ENCODE measurements at regions not wholly inside any gene's neighbourhood (a gene's known extent, or its start where the extent isn't known, plus 50 kb on each side); places are given as distances from the start of the nearest gene placed in this dataset.

GRCh38 chr6:63371104-63371715, 51.4 kb upstream of the LGSN start:
- DNase-seq, result no peak

GRCh38 chr6:63372951-63373533, 53.3 kb upstream of the LGSN start:
- DNase-seq, result no peak

DNA sequence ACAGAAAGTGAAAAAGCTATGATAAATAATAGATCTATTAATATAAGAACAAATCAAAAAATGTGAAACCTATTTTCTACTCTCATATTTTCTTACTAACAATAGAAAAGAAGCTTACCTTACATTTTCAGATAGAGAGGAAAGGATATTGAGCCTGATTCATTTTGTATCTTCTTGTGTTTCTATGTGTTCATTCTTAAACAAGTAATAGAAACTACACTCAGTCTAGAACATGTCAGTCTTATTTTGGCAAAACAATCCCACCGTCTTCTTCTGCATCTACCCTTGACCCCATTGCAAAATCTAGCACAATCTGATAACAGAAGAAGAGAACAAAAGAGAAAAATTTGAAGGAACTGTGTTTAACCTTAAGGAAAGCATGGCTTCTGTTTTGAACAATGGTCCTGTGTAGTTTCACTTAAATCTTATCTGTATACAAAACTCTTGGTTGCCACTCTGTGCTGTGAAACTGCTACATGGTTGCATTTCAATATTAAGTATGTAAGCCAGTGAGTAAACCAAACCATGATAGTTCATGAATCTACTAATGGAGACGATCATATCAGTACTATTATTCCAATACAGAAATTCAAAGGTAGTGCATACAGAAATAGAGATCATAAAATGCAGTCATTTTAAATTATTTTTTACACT, 69.5 kb upstream of the LGSN start:
- DNase-seq, result no peak

DNA sequence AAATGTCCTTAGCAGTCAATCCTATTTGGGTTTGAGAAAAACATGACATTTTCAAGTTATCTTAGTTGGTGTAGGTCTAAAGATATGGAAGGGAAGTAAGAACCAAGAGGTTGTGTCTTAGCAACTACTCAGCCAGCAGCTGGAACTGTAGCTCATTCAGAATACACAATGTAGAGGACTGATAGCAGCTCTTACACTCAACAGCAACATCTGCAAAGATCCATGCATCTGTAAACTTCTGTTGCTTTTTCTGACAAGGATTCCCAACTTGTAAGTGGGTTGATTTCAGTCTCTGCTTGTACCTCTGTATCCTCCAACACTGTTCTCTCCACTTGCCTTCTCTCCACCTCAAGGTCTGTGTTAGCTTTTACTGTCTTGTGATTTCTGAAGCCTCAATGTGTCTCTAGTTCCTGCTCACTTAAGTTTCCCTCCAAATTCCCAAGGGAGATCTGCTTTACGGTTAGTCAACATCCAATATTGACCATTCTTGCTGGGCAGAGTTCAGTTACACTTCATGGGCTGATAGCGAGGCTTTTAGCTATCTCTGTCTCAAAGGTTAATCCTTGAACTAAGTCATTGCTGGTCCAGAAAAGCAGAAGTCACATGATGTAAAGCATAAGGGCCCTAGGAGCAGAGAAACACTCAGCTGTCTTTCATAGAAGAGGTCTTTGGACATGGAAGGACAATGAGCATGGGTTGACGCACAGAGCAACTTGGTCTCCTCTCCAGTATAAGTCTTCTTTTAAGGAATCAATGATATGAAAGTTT, 71.6 kb upstream of the LGSN start:
- DNase-seq, result no peak

DNA sequence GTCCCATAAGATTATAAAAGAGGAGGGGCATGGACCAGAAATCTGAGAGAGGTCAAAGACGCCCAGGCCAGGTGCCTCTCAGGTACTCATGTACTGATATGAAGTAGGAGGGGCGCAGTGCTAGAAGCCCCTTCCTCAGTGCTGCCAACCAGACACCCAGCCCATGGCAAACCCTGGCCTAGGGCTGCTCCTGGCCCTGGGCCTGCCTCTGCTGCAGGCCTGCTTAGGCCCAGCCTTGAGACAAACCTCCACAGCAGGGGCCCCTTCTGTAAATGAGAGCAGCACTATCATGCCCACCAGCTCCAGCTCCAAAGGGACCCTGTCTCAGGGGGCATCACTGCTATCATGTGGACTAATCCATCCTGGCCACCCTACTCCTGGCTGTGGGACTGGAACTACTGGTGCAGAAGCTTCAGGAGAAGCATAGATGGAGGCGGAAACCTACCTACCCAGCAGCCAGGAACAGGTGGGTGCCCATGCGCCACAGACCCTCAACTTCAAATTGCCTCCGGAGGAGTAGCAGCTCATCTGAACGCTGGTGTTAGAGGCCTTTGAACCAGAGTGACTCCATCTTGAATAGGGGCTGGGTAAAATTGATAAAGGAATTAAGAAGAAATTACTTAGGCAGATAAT, 72.4 kb upstream of the LGSN start:
- no peak for DNase-seq

GRCh38 chr6:63394656-63395308, 75.0 kb upstream of the LGSN start:
- no peak for DNase-seq

DNA sequence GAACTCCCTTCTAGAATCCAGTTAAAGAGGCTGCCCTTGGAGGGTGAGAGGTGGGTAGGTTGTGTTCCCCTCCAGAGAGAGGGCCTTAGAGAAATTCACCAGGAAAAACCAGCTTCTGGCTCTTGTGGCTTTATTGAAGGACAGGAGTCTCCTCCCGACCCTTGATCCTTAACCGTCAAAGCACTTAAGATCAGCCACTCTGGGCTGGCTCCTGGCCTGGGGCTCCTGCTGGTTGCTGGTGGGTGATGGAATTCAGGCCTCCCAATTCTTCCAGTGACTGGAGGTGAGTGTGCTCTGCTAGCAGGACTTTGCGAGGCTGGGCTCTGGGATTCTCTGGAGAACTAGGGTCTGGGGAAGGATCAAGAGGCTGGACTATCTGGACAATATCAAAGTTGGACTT, 75.6 kb upstream of the LGSN start:
- no peak for DNase-seq

GRCh38 chr6:63403725-63404124, 83.9 kb upstream of the LGSN start:
- no peak for DNase-seq

DNA sequence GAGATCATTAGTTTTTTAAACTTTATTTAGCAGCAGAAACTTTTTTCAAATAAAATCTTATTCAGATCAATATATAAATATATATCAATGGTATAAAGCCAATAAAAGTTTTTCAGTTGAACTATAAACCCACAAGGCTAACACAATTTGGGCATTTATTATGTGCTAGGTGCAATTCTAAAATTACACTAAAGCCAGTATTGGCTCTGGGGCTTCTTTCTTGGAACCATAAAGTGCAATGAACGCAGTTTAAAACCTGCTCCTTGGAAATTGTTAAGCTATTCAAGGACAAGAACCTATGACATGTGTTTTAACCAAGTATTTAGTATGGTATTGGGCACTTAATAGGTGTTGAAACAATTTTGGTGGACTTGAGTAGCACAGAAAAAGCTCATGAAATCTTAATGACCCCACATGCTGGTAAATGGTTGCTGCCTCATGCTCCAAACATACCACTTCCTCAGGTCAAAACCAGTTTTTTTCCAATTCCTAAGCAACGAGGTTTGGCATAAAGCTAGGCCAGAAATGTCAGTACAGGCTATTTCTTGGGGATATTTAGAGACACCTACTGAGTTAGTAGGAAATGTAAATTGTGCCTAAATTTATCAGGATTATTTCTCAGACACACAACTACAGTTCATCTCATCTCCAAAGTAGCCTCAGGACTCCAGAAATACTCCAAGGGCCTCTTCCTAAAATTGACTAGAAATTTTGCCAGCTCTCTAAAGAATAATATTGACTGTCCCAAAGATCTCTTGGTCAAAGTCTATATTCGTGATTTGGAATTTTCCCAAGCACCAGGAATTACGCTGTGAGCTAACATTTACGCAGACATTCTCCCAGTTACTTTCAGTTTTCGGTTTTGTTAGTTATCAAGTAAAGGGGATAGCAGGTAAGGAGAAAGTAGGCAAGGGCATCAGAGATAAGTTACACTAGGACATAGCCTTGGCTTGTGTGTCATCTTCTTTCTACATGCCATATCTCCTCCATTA, 90.9 kb upstream of the LGSN start:
- no peak for DNase-seq

DNA sequence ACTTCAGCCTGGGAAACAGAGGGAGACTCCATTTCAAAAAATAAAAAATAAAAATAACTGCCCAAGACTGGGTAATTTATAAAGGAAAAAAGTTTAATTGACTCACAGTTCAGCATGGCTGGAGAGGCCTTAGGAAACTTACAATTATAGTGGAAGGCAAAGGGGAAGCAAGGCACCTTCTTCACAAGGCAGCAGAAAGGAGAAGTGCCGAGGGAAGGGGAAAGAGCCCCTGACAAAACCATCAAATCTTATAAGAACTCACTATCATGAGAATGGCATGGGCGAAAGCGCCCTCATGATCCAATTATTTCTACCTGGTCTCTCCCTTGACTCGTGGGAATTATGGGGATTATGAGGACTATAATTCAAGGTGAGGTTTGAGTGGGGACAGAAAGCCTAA, 95.5 kb upstream of the LGSN start:
- DNase-seq, result no peak

DNA sequence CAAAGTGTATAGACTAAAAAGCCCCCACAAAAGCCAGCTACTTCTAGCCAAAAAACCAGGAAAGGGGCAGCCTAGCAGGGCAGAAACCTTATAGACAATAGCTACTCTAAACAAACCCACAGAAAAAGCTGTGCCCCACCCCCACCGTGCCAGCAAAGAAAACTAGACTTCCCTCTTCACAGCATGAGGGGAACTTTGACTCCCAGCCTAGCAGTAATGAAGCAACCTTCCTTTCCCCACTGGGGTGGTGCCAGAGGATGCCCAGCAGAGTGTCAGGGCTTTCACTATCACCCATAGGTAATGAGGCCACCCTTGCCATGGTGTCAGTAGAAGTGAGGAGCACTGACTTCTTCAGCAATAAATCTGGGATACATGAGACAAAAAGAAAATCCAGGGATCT, 99.0 kb upstream of the LGSN start:
- peak; percentile 52 for DNase-seq

GRCh38 chr6:63424636-63425035, 104.9 kb upstream of the LGSN start:
- DNase-seq, result no peak

- DNase-seq, result no peak
Measured at GRCh38 chr6:63425493-63425892, 105.7 kb upstream of the LGSN start.

GRCh38 chr6:63426844-63427243, 107.1 kb upstream of the LGSN start:
- no peak for DNase-seq

DNA sequence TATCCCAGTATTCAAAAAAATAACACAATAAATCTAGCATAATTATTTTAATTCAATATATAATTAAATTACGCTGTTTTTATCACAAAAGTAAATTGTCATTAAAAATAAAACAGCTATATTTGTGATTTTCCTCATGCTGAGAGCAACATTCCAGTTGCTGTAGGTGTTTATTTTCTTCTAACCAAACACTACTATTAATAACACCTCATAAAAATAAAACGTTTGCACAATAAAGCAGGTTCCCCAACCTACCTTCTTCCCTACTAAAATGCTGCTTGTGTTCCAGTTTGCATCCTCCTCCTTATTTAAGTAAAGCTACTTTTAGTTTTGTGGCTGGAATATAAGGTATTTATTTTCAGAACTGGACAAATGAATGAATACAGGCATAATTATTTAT, 108.2 kb upstream of the LGSN start:
- DNase-seq, result no peak

GRCh38 chr6:63430985-63431519, 111.3 kb upstream of the LGSN start:
- no peak for DNase-seq

DNA sequence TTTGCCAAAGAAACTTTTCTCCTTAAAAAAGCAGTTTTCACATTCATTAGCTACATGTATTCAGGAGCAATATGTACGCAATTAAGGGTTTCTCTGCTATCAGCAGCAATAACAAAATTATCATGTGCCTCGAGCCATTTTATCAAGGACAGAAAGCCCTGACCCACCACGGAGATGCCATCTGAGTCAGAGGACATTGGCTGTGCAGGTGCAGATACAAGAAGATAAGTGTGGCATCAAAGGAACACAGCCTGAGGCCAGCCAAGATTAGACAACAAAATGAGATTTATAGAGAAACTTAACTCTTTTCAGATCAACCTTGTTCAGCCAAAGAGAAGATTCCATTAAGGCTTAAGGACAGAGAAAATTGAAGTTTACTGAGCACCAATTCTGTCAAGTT, 115.2 kb upstream of the LGSN start:
- DNase-seq, result no peak

- no peak for DNase-seq
Measured at GRCh38 chr6:63436356-63436755, 116.6 kb upstream of the LGSN start.

DNA sequence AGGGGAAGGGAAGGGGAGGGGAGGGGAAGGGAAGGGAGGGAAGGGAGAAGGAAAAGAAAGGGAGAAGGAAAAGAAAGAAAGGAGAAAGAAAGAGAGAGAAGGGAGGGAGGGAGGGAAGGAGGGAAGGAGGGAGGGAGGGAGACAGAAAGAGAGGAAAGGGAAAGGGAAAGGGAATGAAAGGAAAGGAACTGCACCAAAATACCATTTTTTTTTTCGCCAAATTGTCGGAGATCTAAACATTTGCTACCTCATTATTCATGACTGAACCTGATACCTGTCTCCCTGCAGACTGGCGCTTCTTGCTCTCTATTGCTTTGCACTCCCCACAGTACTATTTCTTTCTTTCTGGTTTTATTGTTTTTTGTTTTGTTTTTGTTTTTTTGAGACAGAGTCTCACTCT, 117.3 kb upstream of the LGSN start:
- no peak for DNase-seq

- no peak for DNase-seq
Measured at GRCh38 chr6:63440057-63440456, 120.3 kb upstream of the LGSN start.

GRCh38 chr6:63440594-63440993, 120.8 kb upstream of the LGSN start:
- DNase-seq, result no peak
